Ishikawa (cell line): ENCODE measurements at regions not wholly inside any gene's neighbourhood (a gene's known extent, or its start where the extent isn't known, plus 50 kb on each side); places are given as distances from the start of the nearest gene placed in this dataset.

Experiments used
- CEBPB ChIP-seq: IDR thresholded peaks from 2 replicates; pipeline ENCODE4 v1.6.1; 2012
- CREB1 ChIP-seq: IDR thresholded peaks from 2 replicates; pipeline ENCODE4 v1.6.1; 2012; ENCODE audit warnings: low read depth
- EGR1 ChIP-seq: IDR thresholded peaks from 2 replicates; pipeline ENCODE4 v1.6.1; 2012
- EP300 ChIP-seq: IDR thresholded peaks from 2 replicates; pipeline ENCODE4 v1.6.1; 2012; ENCODE audit warnings: borderline replicate concordance
- FOXM1 ChIP-seq: IDR thresholded peaks from 2 replicates; pipeline ENCODE4 v1.6.1; 2012; ENCODE audit warnings: low read depth, borderline replicate concordance
- NFIC ChIP-seq: IDR thresholded peaks from 2 replicates; pipeline ENCODE4 v1.6.1; 2012
- RAD21 ChIP-seq: IDR thresholded peaks from 2 replicates; pipeline ENCODE4 v1.6.1; 2012; ENCODE audit warnings: low read depth
- TAF1 ChIP-seq: IDR thresholded peaks from 2 replicates; pipeline ENCODE4 v1.6.1; 2012; ENCODE audit warnings: low read depth, mild to moderate bottlenecking
- TCF12 ChIP-seq: IDR thresholded peaks from 2 replicates; pipeline ENCODE4 v1.6.1; 2012; ENCODE audit warnings: low read depth
- TEAD4 ChIP-seq: IDR thresholded peaks from 2 replicates; pipeline ENCODE4 v1.6.1; 2012
- YY1 ChIP-seq: IDR thresholded peaks from 2 replicates; pipeline ENCODE4 v1.6.1; 2012; ENCODE audit warnings: low read depth
- ZBTB7A ChIP-seq: IDR thresholded peaks from 2 replicates; pipeline ENCODE4 v1.6.1; 2012; ENCODE audit warnings: low read depth
- TF ChIP-seq, protein P1 (sequence below): IDR thresholded peaks from 2 replicates; pipeline ENCODE4 v1.6.1; 2012
- TF ChIP-seq, protein P2 (sequence below): IDR thresholded peaks from 2 replicates; pipeline ENCODE4 v1.6.1; 2012
- TF ChIP-seq, protein P3 (sequence below): IDR thresholded peaks from 2 replicates; pipeline ENCODE4 v1.6.1; 2012; ENCODE audit warnings: low read depth, mild to moderate bottlenecking

DNA sequence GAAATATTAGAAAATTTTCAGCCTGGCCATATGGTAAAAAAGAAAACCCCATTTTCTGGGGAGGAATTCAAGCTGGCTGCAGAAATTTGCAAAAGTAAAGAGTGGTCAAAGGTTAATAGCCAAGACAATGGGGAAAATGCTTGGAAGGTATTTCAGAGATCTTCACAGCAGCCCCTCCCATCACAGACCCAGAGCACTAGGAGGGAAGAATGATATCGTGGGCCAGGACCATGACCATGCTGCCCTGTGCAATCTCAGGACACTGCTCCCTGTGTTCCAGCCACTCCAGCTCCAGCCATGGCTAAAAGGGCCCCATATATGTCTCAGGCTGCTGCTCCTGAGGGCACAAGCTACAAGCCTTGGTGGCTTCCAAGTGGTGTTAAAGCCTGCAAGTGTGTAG lies 93.9 kb upstream of the AGAP1 start:
- TF ChIP-seq EGR1 (no peak), NFIC (no peak), ZBTB7A (no peak), CREB1 (no peak), TAF1 (no peak), FOXM1 (no peak), TEAD4 (no peak), YY1 (no peak)
- TF ChIP-seq, protein P1, sequence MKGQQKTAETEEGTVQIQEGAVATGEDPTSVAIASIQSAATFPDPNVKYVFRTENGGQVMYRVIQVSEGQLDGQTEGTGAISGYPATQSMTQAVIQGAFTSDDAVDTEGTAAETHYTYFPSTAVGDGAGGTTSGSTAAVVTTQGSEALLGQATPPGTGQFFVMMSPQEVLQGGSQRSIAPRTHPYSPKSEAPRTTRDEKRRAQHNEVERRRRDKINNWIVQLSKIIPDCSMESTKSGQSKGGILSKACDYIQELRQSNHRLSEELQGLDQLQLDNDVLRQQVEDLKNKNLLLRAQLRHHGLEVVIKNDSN: no peak
- TF ChIP-seq, protein P2, sequence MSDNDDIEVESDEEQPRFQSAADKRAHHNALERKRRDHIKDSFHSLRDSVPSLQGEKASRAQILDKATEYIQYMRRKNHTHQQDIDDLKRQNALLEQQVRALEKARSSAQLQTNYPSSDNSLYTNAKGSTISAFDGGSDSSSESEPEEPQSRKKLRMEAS: no peak
- TF ChIP-seq, protein P3, sequence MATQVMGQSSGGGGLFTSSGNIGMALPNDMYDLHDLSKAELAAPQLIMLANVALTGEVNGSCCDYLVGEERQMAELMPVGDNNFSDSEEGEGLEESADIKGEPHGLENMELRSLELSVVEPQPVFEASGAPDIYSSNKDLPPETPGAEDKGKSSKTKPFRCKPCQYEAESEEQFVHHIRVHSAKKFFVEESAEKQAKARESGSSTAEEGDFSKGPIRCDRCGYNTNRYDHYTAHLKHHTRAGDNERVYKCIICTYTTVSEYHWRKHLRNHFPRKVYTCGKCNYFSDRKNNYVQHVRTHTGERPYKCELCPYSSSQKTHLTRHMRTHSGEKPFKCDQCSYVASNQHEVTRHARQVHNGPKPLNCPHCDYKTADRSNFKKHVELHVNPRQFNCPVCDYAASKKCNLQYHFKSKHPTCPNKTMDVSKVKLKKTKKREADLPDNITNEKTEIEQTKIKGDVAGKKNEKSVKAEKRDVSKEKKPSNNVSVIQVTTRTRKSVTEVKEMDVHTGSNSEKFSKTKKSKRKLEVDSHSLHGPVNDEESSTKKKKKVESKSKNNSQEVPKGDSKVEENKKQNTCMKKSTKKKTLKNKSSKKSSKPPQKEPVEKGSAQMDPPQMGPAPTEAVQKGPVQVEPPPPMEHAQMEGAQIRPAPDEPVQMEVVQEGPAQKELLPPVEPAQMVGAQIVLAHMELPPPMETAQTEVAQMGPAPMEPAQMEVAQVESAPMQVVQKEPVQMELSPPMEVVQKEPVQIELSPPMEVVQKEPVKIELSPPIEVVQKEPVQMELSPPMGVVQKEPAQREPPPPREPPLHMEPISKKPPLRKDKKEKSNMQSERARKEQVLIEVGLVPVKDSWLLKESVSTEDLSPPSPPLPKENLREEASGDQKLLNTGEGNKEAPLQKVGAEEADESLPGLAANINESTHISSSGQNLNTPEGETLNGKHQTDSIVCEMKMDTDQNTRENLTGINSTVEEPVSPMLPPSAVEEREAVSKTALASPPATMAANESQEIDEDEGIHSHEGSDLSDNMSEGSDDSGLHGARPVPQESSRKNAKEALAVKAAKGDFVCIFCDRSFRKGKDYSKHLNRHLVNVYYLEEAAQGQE: no peak

DNA sequence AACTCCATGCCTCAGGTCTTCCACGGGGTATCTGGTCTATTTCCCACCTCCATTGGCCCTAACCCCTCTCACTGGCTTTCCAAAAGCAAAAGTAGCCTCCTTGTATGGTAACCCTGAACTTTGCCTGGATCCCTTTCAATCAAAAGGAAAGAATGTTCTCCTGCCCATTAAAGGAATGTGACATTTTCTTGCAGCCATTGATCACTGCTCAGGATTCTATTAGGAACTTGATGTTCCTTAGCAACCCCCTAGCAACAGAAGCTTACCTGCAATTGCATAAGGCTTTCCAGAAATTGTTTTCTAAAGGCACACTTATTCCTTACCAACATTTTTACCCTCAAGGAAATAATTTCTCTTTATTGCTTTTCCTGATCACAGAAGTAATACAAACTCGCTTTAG lies 91.4 kb upstream of the AGAP1 start:
- TF ChIP-seq NFIC (no peak), EGR1 (no peak), RAD21 (no peak)

DNA sequence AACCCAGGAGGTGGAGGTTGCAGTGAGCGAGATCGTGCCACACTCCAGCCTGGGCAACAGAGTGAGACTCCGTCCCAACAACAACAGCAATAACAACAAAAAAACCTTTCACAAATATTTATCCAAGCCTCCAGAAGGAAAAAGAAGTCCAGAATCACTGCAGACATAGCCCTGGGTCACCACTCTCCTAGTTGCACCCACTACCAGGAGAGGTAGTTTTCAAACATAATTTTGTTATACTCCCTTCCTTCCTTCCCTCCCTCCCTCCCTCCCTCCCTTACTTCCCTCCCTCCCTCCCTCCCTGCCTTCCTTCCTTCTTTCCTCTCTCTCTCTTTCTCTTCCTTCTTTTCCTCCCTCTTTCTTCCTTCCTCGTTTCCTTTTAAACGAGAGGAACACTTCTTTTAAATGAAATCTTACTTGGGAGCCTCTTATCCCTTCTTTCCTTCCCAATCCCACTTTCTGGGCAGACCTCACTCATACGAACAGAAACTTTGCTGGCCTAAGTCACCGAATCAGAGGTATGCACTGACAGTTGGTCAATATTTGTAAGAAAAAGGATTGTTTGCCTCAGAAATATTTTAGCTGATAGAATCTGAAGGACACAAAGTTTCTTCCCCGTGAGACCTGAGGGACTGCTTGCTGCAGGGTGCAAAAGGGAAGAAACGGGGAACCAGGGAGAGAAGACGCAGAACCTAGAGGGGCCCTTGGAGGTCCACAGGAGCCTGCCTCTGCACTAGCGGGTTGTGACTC lies 88.1 kb upstream of the AGAP1 start:
- TF ChIP-seq TAF1 (no peak), RAD21 (no peak), ZBTB7A (no peak), EGR1 (no peak), CREB1 (no peak), EP300 (no peak), CEBPB (no peak), YY1 (no peak), FOXM1 (no peak), TCF12 (no peak)

DNA sequence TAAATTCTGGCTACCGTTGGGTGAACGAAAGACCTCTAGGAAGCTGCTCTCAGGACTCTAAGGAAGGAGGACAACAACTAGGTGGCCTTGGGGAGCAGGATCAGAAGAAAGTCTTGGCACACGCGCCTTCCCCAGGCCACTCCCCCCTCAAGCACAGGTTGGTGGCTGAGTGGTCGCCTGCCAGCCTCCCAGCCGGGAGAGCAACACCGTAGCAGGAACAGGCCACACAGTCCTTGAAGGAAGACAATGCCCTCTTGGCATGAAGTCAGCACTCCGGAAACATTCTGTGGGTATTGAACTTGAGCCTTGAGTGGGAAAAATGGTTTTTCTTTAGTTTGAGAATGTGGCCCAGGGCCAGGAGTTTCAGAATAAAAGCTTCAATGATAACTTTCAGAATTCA lies 87.4 kb upstream of the AGAP1 start:
- TF ChIP-seq YY1: no peak
- TF ChIP-seq RAD21: peak; percentile 34
- peak; percentile 88 for TF ChIP-seq EP300
- peak; percentile 98 for TF ChIP-seq NFIC
- TF ChIP-seq, protein P2: peak; percentile 68
- TF ChIP-seq FOXM1: 0 out of 2 replicates have a peak, but pooled peaks have one; percentile 26
- no peak for TF ChIP-seq EGR1
- TF ChIP-seq TCF12: peak; percentile 90
- no peak for TF ChIP-seq TAF1
- TF ChIP-seq TEAD4: peak; percentile 69

DNA sequence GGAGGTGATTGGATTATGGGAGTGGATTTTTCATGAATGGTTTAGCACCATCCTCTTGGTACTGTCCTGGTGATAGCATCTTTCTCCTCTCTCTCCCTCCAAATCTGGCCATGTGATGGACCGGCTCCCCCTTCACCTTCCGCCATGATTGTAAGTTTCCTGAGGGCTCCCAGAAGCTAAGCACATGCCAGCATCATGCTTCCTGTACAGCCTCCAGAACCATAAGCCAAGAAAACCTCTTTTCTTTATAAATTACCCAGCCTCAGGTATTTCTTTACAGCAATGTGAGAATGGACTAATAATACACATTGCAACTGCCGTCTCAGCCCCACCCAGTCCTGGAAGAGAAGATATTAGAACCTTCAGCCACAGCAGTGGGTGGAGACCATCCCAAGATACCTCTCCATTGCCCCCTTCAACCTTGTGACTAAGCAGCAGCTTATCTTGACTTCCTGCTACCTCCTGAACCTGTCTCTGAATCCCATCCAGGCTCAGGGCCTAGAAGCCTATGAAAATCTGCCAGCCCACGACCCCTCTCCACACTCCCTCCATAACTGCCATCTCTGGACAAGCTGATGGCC lies 81.8 kb upstream of the AGAP1 start:
- no peak for TF ChIP-seq EGR1
- no peak for TF ChIP-seq NFIC
- no peak for TF ChIP-seq RAD21
- no peak for TF ChIP-seq YY1
- no peak for TF ChIP-seq TAF1
- TF ChIP-seq, protein P2: no peak
- TF ChIP-seq CEBPB: no peak

DNA sequence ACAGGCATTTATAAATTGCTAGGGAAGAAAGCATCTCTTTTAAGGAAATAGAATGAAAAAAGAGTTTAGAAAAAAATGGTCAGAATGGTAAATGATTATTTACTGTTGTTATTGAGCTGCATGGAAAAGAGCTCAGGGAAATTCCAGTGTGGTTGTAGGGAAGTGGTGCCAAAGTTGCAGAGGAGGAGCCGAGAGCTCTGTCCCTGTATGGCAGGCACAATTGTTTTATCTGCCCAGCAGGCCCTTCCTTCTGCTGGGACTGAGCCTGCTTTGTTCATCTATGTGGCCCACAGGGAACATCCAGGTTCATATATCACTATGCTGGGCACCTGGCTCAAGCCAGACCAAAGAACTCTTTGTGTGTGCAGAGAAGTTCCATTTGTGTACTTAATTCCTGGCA lies 80.8 kb upstream of the AGAP1 start:
- TF ChIP-seq CEBPB (no peak), NFIC (no peak), CREB1 (no peak), TEAD4 (no peak), TAF1 (no peak)
- TF ChIP-seq, protein P1: no peak

DNA sequence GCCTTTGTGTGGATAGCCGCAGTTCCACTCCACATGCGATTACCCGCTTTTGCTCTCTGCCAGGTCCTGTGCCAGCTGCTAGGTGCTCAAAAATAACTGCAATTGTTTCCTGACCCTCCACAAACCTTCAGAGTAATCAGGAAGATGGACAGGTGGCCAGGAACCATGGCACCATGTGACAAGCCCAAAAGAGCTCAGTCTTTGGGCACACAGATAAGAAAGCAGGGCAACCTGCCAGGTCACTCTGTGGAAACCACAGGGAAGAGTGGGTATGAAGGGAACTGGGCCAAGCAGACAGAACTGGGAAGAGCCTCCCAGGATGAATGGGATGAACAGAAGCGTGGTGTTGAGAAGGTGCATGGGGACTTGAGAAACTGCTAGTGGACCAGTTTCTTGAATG lies 79.4 kb upstream of the AGAP1 start:
- TF ChIP-seq CEBPB (no peak), TEAD4 (no peak), CREB1 (no peak), EGR1 (no peak), ZBTB7A (no peak), RAD21 (no peak), EP300 (no peak)
- TF ChIP-seq, protein P2: no peak
- TF ChIP-seq, protein P3: no peak
